CD4-positive, alpha-beta T cell treated with Interleukin-21 for 1 hour (primary cell): ENCODE measurements at regions not wholly inside any gene's neighbourhood (a gene's known extent, or its start where the extent isn't known, plus 50 kb on each side); places are given as distances from the start of the nearest gene placed in this dataset.
"Not testable (repeated sequence)": the region's sequence is repeated elsewhere in the genome, so short reads cannot be mapped to it uniquely, and the experiment has no call there.

Source experiments
- DNase-seq: peaks from one replicate; pipeline ENCODE4 v3.0.0-alpha.2; 2020

GRCh38 chr14:106129904-106130661 lies 603.7 kb downstream of the TMEM121 start:
- not testable (repeated sequence) for DNase-seq

GRCh38 chr14:106133126-106133525 lies 606.7 kb downstream of the TMEM121 start:
- not testable (repeated sequence) for DNase-seq

- DNase-seq = no peak
These were observed 608.5 kb downstream of the TMEM121 start for GRCh38 chr14:106134886-106135285.

- DNase-seq = peak; percentile 48
These were observed 615.1 kb downstream of the TMEM121 start for GRCh38 chr14:106141242-106142220.

GRCh38 chr14:106145731-106146130 lies 619.3 kb downstream of the TMEM121 start:
- DNase-seq = not testable (repeated sequence)

- peak; percentile 76 for DNase-seq
These were observed 627.1 kb downstream of the TMEM121 start for GRCh38 chr14:106153362-106153955.

- DNase-seq = no peak
These were observed 636.9 kb downstream of the TMEM121 start for GRCh38 chr14:106163316-106163715.

- DNase-seq = not testable (repeated sequence)
These were observed 637.4 kb downstream of the TMEM121 start for GRCh38 chr14:106163812-106164211.

- DNase-seq = no peak
These were observed 639.8 kb downstream of the TMEM121 start for GRCh38 chr14:106166232-106166631.

- no peak for DNase-seq
These were observed 640.3 kb downstream of the TMEM121 start for GRCh38 chr14:106166650-106167204.

GRCh38 chr14:106170163-106170658 lies 643.8 kb downstream of the TMEM121 start:
- DNase-seq = peak; percentile 73

GRCh38 chr14:106174206-106174605 lies 647.8 kb downstream of the TMEM121 start:
- peak; percentile 72 for DNase-seq

- peak; percentile 57 for DNase-seq
These were observed 651.2 kb downstream of the TMEM121 start for GRCh38 chr14:106177266-106178246.

- DNase-seq = no peak
These were observed 653.4 kb downstream of the TMEM121 start for GRCh38 chr14:106179761-106180160.

GRCh38 chr14:106184771-106185170 lies 658.4 kb downstream of the TMEM121 start:
- DNase-seq = peak; percentile 73

- DNase-seq = not testable (repeated sequence)
These were observed 658.9 kb downstream of the TMEM121 start for GRCh38 chr14:106185174-106185836.

GRCh38 chr14:106185837-106186233 lies 659.5 kb downstream of the TMEM121 start:
- DNase-seq = peak; percentile 74

- no peak for DNase-seq
These were observed 660.8 kb downstream of the TMEM121 start for GRCh38 chr14:106187216-106187615.

GRCh38 chr14:106192701-106193100 lies 666.3 kb downstream of the TMEM121 start:
- DNase-seq = not testable (repeated sequence)

- peak; percentile 66 for DNase-seq
These were observed 670.1 kb downstream of the TMEM121 start for GRCh38 chr14:106196459-106196858.

- DNase-seq = not testable (repeated sequence)
These were observed 670.9 kb downstream of the TMEM121 start for GRCh38 chr14:106197264-106197663.
